Erythroblast (primary cell): ENCODE measurements at regions not wholly inside any gene's neighbourhood (a gene's known extent, or its start where the extent isn't known, plus 50 kb on each side); places are given as distances from the start of the nearest gene placed in this dataset.

Source experiments
- GATA1 ChIP-seq: IDR thresholded peaks from 2 replicates; pipeline ENCODE4 v1.6.1; 2011; ENCODE audit warnings: low read depth, mild to moderate bottlenecking, control low read depth, low read length, moderate library complexity
- POLR2A ChIP-seq: IDR thresholded peaks from 2 replicates; pipeline ENCODE4 v1.6.1; 2011; ENCODE audit warnings: mild to moderate bottlenecking, low read length

DNA sequence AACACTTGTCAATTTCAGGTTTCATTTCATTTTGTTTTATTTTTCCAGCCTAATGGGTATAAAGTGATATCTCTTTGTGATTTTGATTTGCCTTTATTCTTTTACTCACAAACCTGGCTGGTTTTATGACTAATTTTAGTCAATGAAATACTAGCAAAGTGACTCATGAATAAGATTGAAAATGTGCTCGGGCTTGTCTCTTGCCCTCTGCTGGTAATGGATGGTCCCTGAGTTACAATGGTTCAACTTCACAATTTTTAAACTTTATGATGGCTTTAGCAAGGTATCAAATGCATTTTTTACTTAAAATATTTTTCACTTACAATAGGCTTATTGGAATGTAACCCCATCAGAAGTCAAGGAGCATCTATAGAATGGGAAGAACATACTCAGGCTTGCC is 431.4 kb upstream of the CCNG1 start:
- TF ChIP-seq POLR2A (no peak), GATA1 (no peak)
